Glomerular visceral epithelial cell (primary cell): ENCODE measurements at regions not wholly inside any gene's neighbourhood (a gene's known extent, or its start where the extent isn't known, plus 50 kb on each side); places are given as distances from the start of the nearest gene placed in this dataset.

Experiments used
- DNase-seq: peaks from one replicate; pipeline ENCODE4 v3.0.0-alpha.2; 2016; ENCODE audit errors: extremely low spot score

DNA sequence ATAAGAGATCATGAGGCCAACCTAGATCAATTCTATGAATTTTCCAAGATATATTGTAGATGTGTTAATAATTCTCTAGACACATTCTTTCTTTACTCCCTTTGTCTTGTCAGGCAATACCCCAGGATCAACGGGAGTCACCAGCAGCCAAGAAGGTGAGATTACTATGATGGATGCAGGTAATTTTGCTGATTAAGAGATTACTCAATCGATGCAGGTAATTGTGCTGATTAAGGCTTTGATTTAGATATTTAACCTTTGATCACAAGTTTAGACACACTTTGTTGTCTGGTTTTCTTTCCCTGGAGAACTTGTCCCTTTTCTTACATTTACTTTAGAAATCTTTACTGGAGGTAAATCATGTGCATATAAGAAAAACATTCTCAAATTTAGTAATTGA lies 134.3 kb upstream of the CNTN1 start:
- DNase-seq = no peak

DNA sequence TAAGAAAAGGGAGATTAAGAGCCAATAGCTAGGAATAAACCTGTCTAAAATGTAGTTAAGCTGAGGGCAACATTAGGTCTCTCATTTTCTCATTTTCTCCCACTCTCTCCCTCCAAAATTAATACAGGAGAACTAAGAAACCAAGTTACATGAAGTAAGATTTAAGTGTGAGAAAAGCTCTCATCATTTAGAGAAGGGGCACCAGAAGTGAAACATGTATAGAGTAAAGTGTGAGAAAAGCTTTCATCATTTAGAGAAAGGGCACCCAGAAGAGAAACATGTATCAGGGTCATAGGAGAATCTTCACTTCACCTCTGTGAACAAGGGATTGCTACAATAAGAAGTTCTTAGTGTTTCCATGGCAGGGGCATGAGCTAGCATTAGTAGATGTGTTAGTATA lies 132.4 kb upstream of the CNTN1 start:
- no peak for DNase-seq

DNA sequence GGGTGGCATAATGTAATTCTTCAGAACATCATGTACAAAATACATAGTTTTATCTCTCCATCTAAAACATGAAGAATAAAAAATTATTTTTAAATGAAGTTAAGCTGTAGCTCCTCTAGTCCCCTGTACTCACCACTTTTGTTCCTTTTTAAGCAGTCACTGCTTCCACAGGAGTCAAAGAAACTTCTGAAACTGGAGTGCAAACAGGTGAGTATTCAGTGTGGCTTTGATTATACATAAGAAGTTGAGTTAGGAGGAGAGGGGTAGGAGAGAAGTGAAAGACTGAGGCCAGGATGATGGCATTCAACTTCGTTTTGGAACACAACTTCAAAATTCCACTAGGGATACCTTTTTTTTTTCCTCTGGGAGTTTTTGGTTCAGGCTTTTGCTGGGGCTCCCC lies 131.4 kb upstream of the CNTN1 start:
- no peak for DNase-seq

DNA sequence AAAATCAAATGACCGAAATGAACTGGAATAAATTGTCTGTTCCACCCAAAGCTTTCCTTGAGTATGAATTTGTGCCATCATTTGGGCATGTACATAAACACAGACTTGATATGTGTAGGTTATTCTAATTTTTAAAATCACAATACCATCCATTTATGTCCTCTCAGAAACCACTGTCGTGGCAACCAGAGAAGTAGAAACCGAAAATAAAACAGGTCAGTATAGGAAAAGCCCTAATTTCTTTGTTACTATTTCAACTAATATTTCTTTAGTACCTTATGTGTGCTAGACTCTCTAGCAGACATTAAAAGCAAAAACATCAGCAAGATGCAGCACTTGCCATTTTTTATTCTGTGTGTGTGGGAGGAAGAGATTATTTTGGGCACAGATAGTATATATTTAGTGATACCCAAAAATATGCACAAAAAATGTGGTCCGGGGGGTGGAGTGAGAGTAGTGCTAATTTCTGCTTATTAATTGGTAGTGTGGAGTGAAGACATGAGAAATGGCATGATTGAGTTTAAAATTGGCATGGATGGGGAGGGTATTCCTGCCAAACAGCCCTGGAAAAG lies 130.8 kb upstream of the CNTN1 start:
- no peak for DNase-seq

DNA sequence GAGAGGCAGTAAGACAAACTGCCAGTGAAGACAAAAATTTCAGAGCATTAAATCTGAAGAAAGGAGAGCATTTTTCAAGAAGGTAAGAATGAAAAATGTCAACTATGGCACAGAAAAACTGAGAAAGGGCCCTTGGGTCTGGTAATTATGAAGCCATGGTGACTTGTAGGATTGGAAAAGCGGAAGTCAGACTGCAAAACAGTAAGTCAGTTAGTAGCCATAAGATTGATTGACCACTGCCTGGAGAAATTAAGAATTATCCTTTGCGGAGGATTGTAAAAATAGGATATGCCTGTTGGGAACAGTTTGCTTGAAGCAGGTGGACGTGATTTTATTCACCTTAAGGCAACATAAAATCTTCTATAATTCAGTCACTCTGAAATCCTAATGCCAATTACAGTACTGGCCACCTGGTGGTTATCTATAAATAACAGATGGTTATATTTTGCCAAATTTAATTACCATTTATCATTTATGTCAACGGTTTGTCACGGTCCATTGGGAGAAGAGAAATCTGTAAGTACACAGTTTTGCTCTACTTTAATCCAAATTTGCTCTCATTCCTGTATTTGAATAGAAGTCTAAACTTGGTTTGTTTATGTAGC lies 127.1 kb upstream of the CNTN1 start:
- no peak for DNase-seq

DNA sequence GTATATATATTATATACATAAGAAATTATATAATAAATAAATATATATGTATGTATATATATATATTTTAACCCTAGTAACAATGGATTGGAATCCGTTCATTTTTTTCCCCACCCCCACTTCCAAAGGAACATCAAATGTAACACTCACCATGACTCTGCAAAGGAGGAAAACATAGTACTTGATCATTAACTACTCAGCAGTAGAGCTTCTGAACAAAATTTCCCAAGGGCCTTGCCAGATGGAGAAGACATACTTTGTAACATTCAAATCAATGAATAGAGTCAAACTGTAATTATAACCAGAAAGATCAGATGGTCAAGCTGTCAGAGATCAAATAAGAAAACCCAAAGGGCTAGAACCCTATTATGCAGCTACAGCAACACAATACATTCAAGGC lies 126.0 kb upstream of the CNTN1 start:
- DNase-seq = no peak

DNA sequence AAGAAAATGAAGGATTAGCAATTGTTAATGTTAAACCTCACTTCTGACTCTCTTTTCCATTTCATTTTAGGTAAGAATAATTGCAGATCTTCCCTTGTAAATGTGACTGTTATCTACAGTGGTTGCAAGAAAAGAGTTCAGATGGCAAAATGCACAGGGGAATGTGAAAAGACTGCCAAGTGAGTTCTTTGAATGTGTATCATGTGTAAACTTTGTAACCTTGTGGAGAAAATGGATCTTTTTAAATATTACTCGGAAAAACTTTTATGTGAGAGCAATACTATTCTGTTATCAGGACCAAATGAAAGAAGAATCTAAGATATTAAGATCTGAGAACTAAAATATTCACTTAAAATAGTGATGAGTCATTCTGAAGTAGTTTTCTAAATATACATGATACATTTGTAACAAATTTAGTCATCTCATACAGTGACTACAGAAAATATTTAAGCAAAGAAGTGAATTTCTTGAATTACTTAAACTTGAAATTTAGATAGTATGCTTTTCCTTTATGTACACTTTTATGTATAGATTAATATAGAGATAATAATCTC lies 122.5 kb upstream of the CNTN1 start:
- no peak for DNase-seq

DNA sequence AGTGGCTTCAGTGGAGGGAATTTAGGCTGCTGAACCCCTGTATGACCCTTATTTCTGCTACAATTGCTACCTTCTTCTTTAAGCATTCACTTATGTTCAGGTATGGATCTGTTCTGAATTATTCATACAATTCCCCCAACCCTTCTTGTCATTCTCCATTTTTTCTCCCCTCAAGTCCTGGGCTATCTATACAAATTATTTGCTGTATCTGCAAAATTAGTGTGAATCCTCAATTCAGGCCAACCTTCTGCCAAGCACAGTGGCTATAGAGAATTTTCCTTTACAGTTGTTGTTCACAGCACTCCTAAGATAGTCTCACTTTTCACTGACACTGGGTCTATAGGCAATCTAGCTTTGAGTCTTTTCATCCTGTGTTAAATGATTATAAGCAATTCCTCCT lies 119.2 kb upstream of the CNTN1 start:
- no peak for DNase-seq

DNA sequence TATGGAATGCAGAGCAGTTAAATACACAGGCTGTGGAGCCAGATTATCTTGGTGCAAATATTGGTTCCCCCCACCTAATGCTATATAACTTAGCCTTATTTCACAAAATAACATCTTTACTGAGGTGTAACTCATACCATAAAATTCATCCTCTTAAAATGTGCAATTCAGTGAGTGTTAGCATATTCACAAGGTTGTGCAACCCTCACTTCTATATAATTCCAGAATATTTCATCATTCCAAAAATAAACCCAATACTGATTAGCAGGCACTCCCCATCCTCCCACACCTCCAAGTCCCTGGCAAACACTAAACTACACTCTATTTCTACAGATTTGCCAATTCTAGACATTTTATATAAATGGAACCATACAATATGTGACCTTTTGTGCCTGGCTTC lies 116.3 kb upstream of the CNTN1 start:
- DNase-seq = no peak

DNA sequence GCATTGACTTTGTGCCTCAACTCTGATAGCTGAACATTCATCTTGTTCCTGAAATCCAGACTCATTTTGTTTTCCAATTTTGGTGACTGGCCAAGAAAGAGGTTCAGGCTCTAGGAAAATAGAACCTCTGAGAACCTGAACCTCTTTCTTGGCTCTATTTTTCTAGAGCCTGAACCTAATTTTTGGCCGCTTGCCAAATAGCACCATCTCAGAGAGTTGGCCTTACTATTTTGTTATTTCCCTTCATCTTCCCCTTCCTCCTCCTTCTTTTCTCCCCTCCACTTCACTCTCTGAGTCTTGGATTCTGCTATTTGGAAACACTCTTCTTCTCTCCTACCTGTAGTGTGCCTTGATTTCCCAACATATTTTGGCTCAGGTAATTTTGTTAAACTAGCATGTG lies 114.4 kb upstream of the CNTN1 start:
- DNase-seq = no peak

DNA sequence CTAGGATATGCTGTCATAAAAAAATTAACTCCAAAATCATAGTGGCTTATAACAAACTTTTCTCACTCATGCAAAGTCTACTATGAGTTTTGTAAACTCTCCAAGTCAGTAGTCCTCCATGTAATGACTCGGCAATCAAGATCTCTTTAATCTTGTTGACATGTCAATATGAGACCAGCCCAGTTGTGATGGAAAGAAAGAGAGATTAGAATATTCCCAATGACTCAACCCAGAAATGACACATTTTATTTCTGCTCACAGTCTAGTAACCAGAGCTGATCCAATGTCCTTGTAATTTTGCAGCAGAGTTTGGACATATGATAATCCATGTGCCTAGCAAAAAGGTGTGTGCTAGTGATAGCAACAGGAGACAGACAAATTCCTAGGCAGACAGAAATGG lies 112.6 kb upstream of the CNTN1 start:
- DNase-seq = no peak

DNA sequence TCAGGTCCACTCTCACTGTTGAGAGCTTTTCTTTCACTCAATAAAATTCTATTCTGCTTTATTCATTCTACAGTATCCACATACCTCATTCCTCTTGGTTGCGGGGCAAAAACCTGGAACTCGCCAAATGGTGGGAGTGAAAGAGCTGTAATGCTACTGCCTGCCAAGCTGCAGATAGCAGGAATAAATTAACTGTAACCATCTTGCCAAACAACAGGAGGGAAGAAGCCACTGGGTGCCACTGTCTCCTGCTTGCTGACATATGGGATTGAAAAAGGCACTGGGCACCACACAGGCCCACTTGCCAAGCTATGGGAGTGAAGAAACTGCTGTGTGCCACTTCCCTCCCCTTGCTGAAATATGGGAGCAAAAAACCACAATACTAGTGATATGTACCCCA lies 111.9 kb upstream of the CNTN1 start:
- no peak for DNase-seq

DNA sequence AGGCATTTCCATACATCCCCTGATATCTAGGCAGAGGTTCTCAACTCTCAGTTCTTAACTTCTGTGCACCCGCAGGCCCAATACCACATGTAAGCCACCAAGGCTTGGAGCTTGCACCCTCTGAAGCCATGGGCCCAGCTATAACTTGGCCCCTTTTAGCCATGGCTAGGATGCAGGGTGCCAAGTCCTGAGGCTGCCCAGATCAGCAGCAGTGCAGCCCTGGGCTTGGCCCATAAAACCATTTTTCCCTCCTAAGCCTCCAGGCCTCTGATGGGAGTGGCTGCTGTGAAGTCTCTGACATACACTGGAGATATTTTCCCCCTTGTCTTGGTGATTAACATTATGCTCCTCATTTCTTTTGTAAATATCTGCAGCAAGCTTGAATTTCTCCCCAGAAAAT lies 110.3 kb upstream of the CNTN1 start:
- no peak for DNase-seq

DNA sequence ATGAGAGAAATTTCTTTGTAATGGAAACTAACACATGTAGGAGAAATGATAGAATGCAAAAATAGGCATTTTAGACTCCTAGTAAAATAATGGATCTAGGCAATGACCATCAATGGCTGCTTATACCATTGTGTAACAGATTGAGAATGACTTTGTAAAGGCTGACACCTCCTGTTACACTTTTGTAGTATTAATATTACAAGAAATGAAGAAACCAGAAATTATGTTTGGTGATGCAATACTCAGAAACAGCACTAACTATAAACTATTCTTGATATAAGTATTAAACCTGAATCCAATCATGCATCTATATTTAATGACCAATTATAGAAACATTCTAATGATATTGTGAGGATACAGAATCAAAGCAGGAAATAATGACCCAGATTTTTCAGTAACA lies 108.5 kb upstream of the CNTN1 start:
- no peak for DNase-seq

DNA sequence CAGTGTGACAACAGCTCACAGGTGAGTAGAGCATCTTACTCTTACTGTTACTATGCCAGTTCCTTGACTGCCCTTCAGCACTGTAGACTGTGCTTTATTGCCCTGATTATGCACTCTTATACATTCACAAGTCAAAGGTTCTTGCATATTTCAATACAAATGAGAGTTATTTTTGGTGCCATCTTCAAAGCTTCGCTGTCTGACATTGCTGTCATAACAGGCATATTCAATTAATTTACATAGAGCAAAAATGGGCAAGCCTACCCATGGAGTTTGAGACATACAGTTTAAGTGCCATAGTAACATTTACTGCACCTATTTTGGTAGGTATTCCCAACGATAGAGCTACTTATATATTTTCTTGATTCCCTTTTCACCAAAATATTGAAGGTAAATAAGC lies 107.5 kb upstream of the CNTN1 start:
- DNase-seq = no peak

DNA sequence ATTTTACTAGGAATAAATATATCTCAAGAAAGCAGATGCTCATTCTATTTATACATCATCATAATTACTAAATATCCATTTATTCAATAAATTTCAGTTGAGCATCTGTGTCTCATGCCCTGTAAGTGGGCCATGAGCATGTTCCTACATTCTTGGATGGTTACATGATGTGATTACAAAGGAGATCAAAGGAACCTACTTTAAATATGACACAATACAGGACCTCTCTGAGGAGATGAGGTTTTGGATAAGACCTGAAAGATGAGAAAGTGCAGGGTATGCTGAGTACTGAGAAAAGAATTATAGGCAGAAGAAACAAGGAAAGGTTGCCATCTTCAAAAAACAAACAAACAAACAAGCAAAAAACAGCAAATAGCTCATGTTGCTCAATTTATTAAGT lies 105.4 kb upstream of the CNTN1 start:
- no peak for DNase-seq

DNA sequence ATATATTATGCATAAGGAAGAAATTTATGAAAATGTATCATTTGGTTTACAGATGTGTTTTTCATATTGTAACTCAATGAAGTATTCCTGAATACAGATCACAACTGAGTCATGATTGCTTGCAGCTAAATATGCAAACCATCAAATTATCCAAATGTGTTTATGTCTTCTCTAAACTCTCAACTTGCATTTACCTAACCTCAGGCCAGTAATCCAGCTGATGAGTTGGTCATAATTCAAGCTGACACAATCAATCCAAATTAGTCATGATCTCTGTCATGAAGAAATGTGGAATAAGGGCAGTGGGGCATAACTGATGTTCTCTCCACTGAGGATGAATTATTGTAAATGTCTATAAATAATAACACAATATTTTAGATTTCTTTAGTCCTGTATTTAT lies 104.8 kb upstream of the CNTN1 start:
- no peak for DNase-seq

DNA sequence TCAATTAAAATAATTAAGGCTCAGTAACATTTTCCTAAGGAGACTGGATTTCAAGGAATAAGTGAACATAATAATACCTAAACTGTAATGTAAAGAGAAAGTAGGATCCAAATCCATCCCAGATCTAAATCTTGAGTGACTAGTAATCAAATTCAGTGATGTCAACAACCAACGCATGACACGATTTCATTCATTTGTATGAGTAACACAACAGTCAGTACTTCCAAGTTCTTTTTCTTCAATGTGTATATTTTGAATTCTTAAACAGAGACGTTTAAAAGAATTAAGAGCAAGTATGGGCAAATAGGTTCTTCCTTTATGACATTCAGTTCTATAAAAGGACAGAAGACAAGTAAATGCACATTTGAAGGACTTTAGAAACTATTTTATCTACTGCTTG lies 104.3 kb upstream of the CNTN1 start:
- DNase-seq = no peak

DNA sequence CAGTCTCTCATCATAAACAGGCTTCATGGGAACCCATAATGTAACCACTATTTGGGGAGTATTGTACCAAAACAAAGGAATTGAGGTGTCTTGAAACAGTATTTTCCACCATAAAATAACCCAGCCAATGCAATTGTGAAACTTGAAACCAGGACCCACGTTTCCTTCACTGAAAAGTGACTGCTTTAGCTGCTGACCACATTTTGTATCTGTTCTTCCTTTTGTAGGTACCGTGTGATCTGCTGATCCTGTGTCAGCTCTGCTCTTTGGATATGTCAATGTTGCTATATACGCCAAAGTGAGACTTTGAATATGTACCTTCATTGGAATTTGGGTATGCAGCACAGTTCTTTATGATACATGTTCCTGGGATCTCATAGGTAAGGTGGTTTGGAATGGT lies 95.1 kb upstream of the CNTN1 start:
- DNase-seq = no peak

DNA sequence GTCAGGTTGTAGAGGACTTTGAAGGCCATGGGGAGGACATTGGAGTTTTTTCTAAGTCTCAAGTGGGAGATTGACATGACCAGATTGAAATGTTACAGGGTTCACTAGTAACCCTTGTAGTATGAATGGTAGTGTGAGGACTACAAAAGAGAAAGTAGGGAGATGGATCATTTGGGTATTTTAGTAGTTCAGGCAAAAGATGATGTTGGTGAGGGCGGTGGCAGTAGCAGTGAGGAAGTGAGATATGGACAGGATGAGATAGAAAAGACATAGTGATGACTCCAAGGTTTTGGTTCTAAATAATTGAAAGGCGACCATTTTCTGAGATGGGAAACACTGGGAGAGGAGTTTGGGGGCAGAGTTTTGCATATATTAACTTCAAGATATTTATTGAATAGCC lies 94.2 kb upstream of the CNTN1 start:
- DNase-seq = no peak

DNA sequence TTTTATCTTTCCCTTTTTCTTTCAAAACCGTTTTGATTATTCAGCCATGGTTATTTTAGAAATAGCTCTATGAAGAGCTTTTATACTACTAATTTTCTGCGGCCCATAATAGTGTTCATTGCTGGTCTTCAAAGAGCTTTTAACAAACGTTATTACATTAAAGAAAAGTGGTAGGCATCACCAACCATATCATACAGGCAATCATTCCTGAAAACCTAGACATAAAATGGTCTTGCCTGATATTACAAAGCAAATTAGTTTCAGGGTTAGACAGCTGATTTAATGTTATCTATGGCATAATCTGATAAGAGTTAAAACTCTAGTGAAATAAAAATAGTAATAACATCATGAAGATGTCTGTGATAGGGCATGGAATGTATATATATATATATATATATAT lies 89.7 kb upstream of the CNTN1 start:
- DNase-seq = no peak

DNA sequence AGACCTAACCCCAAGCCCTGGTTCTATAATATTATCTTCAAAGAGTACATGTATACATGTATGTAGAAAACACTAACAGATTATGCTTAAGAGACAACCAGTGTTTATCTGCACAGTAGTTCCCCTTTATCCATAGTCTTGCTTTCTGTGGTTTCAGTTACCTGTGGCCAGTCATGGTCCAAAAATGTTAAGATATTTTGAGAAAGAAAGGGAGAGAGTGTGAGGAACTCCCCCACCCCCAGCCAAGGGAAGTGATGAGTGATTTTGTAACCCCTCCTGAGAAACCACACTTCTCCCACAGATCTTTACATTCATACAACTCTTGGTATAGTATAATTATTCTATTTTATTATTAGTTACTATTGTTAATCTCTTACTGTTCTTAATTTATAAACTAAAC lies 77.3 kb upstream of the CNTN1 start:
- no peak for DNase-seq

DNA sequence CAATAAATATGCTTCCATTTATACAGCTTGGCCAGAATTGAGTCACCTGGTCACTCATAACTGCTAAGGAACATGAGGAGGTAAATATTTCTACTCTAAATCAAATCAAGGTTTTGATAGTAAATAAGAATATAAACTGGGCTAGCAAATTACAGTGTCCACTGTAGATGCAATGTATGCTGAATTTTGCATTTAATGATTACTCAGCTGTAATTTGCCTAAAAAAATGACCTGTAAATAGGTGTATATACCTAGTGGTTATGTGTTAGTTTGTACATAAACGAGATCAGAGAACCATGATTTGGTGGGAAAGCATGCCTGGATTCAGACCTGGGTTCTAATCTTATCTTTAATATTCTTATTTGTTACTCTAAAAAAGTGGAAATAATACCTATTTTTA lies 76.6 kb upstream of the CNTN1 start:
- DNase-seq = no peak

DNA sequence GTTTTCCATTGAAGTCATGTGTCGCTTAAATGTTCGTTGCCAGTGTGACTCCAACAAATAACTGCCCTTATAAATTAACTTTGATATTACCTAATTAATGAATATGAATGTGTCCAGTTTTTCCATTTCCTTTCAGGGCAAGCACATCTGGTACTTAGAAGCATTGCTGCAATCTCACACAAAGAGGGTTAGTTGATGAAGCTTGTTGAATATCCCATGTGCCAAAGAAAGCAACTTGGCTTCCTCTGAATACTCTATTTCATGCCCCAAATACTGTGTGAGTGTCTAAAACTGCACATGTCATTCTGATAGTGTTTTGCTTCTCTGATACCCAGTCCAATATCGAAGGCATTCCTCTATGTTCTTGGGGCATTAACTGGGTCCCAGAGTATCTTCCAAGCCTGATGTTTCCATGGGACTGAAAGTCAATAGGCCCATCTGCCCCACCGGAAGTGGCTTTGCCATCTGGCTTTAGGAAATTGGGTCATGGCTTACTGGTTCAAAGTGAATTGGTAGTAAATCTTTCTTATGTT lies 75.8 kb upstream of the CNTN1 start:
- DNase-seq = no peak
